ENCODE measurements at regions not wholly inside any gene's neighbourhood (a gene's known extent, or its start where the extent isn't known, plus 50 kb on each side); places are given as distances from the start of the nearest gene placed in this dataset.

DNA sequence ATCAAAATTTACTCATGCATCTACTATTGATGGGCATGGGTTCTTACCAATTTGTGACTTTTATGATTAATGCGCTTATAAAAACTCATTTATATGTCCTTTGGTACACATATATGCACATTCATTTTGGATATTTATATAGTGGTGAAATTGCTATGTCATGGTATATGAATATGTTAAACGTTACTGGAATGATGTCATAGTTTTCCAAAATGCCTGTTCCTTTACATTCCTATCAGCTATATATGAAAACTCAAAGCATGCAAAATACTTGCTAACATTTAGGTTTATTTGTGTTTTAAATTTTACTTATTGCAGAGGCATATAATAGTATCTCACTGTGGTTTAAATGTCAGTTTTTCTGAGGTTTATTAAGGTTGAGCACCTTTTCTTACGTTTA, 1403.1 kb downstream of the HACE1 start:
- TF ChIP-seq, protein P1, sequence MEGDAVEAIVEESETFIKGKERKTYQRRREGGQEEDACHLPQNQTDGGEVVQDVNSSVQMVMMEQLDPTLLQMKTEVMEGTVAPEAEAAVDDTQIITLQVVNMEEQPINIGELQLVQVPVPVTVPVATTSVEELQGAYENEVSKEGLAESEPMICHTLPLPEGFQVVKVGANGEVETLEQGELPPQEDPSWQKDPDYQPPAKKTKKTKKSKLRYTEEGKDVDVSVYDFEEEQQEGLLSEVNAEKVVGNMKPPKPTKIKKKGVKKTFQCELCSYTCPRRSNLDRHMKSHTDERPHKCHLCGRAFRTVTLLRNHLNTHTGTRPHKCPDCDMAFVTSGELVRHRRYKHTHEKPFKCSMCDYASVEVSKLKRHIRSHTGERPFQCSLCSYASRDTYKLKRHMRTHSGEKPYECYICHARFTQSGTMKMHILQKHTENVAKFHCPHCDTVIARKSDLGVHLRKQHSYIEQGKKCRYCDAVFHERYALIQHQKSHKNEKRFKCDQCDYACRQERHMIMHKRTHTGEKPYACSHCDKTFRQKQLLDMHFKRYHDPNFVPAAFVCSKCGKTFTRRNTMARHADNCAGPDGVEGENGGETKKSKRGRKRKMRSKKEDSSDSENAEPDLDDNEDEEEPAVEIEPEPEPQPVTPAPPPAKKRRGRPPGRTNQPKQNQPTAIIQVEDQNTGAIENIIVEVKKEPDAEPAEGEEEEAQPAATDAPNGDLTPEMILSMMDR (IDR thresholded peaks at IDR 0.05; ENCODE audit: insufficient read depth, low read depth, low read length), result no peak
- H3K4me3 ChIP-seq (ENCODE audit: low read depth, low read length), result no peak overlapping the region
- no peak for DNase-seq (ENCODE audit: low read depth)

DNA sequence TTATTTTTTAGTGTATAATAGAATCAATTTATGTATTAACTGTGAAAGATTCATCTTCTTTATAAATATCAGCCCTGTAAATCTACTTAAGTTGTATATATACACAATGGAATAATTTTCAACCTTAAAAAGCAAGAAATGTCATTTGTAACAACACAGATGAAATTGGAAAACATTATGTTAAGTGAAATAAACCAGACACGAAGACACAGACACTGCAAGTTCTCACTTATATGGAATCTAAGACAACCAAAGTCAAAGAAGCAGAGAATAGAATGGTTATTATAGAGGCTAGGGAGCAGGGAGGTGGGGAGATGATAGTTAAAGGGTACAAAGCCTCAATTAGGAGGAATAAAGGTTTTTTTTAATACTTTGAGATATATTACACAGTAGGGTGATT, 1404.4 kb downstream of the HACE1 start:
- DNase-seq (ENCODE audit: low read depth), result no peak
- H3K4me3 ChIP-seq (ENCODE audit: low read depth, low read length), result no peak overlapping the region
- TF ChIP-seq, protein P1 (IDR thresholded peaks at IDR 0.05; ENCODE audit: insufficient read depth, low read depth, low read length), result no peak

DNA sequence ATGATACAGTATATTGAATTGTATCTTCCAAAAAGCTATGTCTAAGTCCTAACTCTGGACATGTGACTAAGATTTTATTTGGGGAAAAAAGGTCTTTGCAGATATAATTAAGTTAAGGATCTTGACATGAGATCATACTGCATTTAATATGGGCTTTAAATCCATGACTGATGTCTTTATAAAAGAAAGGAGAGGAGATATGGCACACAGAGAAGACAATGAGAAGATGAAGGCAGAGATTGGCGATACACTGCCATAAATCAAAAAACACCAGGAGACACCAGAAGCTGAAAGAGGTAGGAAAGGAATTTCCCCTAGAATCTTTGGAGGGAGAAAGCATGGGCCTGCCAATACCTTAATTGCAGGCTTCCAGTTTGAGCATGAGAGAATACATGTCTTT, 1450.2 kb downstream of the HACE1 start:
- no peak for DNase-seq (ENCODE audit: low read depth)
- no peak overlapping the region for H3K4me3 ChIP-seq (ENCODE audit: low read depth, low read length)
- TF ChIP-seq, protein P1 (IDR thresholded peaks at IDR 0.05; ENCODE audit: insufficient read depth, low read depth, low read length), result no peak

DNA sequence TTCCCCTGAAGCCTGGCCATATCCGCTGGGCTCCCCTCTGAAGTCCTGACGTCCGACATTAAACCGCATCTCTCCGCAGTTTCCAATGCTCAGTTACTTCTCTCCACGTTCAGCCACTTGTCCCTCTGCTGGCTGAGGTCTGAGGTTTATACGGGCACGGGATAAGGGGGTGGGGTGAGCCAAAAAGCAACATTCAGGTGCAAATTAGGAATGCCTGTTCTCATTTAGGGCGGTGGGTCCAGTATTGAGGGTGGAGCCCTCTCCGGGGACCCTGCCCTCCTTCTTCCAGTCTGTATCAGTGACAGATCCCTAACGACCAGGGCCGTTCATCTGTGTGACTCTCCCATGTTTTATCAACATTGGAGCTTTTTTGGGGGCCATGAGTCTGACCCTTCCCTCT, 1454.4 kb downstream of the HACE1 start:
- TF ChIP-seq, protein P1 (IDR thresholded peaks at IDR 0.05; ENCODE audit: insufficient read depth, low read depth, low read length), result no peak
- H3K4me3 ChIP-seq (ENCODE audit: low read depth, low read length), result no peak overlapping the region
- no peak for DNase-seq (ENCODE audit: low read depth)

DNA sequence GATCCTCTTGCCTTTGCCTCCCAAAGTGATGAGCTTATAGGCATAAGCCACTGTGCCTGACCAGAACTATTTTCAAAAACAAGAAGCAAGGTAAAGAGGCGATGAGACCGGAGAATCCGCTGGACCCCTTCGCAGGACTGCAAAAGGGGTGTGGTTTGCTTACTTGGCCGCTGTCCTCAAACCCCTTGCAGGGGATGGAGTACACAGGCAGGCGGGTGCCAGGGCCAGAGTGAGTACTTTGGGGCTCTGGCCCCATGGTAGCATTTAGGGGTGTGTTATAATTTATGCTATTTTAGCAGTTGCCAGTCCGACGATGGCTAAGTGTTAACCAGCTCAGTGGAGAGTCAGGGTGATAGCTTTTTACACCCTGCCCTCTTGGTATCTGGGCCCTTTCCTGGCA, 1454.9 kb downstream of the HACE1 start:
- no peak overlapping the region for H3K4me3 ChIP-seq (ENCODE audit: low read depth, low read length)
- TF ChIP-seq, protein P1 (IDR thresholded peaks at IDR 0.05; ENCODE audit: insufficient read depth, low read depth, low read length), result no peak

DNA sequence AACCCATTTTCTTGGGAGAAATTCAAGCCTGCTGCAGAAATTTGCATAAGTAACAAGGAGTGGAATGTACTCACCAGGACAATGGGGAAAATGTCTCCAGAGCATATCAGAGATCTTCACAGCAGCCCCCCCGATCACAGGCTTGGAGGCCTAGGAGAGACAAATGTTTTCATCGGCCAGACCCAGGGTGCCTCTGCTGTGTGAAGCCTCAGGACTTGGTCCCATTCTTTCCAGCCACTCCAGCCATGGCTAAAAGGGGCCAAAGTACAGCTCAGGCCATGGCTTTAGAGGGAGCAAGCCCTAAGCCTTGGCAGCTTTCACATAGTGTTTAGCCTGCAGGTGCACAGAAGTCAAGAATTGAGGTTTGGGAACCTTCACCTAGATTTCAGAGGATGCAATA, 1463.0 kb downstream of the HACE1 start:
- no peak overlapping the region for H3K4me3 ChIP-seq (ENCODE audit: low read depth, low read length)
- no peak for DNase-seq (ENCODE audit: low read depth)
- TF ChIP-seq, protein P1 (IDR thresholded peaks at IDR 0.05; ENCODE audit: insufficient read depth, low read depth, low read length), result no peak

More for the DNA sequence above, 1454.9 kb downstream of the HACE1 start:
- no peak for DNase-seq (ENCODE audit: low read depth)

DNA sequence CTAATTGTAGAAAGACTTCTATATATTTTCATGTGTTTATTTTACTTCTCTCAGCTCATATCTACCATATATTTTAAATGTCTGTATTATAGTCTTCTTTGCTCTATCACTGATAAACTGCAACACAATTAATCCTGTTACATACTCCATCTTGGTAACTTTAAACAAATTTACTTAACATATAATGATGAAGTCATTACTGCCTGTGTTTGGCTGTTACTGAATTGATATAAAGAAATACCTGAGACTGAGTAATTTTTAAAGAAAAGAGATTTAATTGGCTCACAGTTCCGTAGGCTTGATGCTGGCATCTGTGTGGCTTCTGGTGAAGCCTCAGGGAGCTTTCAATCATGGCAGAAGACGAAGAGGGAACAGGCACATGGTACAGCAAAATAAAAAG, 1480.4 kb downstream of the HACE1 start:
- TF ChIP-seq, protein P1 (IDR thresholded peaks at IDR 0.05; ENCODE audit: insufficient read depth, low read depth, low read length), result no peak
- no peak overlapping the region for H3K4me3 ChIP-seq (ENCODE audit: low read depth, low read length)
- DNase-seq (ENCODE audit: low read depth), result no peak

Data from fibroblast of villous mesenchyme (primary cell).